Activated CD4-positive, alpha-beta T cell treated with anti-CD3 and anti-CD28 coated beads, Interleukin-2, Interleukin-6, amounts not matched to agents 100 ng/mL and 50 ng/mL, durations not matched to agents 16 hours and 8 hours (primary cell): ENCODE measurements at regions not wholly inside any gene's neighbourhood (a gene's known extent, or its start where the extent isn't known, plus 50 kb on each side); places are given as distances from the start of the nearest gene placed in this dataset.
"Not testable (repeated sequence)": the region's sequence is repeated elsewhere in the genome, so short reads cannot be mapped to it uniquely, and the experiment has no call there.

Experiments
- DNase-seq: peaks from one replicate; pipeline ENCODE4 v3.0.0-alpha.2; 2020

DNA sequence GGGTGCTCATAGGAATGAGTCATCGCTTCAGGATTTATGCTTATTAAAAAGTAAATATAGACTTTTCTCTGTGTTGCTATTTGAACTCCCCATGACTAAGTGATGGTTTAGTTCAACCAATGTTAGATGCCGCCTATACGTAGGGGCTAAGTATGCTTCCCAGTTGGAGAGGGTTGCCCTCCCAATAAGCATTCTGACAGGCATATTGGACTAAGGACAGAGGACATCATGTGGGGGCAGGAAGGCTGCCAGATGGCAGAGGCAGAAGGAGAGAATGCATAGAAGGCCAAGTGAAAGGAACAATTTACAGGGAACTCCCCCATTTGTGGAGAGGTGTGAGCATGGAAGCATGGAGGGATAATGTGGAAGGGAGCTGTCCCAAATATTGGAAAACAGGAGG, 318.4 kb upstream of the OBI1 start:
- DNase-seq, result no peak

GRCh38 chr13:78976696-78977095, 317.7 kb upstream of the OBI1 start:
- no peak for DNase-seq

DNA sequence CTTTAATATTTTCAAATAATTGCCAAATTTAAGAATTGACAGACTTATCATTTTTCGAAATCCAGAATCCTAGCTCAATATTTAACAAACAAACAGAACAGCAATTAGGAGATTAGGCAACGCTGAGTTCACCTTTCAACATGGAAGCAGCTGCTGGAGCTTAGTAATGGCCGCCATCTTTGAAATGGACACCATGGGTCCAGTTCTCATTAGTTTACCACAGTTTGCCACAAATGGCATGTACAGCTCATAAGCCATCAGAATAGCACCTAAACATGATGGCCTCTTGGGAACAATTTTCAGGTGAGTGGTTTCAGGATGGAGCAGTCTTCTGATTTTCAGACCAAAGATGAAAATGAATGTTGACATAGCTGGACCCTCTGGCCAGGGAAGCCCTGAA, 313.6 kb upstream of the OBI1 start:
- DNase-seq, result no peak

- DNase-seq, result no peak
Measured at GRCh38 chr13:78971355-78972025, 312.5 kb upstream of the OBI1 start.

- DNase-seq, result no peak
Measured at GRCh38 chr13:78960881-78961280, 301.9 kb upstream of the OBI1 start.

DNA sequence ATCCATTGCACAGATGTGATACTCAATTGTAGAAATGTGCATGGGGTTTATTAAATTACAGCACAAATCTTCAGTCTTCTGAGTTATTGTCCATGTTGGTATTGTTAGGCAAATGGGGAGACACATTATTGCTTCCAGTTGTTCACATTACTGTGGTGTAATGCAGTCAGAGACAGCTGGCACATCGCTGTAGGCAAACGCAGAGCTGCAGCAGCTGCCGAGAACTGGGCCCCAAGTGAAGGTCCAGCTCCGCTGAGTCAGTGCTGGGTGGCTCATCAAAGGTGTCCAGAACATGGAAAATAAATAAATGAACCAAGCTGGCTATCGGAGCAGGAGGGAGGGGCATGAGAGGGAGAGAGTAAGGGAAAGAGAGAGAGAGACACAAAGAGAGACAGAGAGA, 299.1 kb upstream of the OBI1 start:
- DNase-seq, result no peak

DNA sequence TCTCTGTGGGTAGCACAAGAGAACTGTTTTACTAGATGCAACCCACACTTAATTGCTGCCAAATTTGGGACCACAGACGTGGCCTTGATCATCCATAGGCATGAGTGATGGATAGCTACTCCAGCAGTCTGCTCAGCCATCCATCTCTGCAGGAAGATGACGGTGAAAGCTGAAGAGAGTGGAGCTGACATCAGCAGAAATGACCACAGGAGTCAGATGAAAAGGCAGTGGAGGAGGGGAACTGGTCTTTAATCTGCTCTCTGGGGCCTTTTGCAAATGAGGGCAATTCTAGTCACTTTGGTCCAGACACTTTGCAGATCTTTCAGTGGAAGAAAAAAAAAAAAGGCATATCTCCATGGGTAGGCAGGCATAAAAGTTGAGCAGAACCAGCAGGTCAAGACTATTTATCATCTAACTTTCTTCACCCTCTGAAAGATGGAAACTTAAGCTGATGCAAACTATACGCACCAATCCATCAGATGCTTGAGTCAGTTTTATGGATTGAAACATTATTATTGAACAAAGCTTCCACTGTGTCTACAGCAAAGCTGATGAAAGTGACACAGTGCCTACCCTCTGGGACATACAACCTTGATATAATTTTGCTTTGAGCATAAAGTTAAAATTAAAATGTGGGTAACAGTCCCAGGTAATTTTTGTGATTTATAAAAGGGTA, 281.6 kb upstream of the OBI1 start:
- DNase-seq, result no peak

DNA sequence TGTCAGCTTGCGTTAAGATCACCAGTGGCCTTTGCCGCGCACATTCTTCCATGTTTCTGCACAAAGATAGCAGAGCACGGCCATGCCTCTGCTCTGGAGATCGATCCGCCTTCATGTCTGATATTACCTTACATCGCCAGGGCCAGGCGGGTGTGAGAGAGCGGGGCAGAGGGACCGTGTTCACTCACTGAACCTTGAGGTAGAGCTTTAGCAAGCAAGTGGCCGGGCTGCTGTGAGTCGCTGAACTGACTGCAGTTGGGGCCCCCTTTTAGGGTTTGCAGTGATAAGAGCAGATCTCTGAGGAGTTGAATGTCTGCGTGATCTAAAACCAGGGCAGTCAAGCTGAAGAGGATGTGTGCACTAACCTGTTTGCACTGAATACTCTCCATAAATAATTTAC, 275.4 kb upstream of the OBI1 start:
- DNase-seq, result no peak

- DNase-seq, result no peak
Measured at GRCh38 chr13:78915015-78915414, 256.1 kb upstream of the OBI1 start.

- no peak for DNase-seq
Measured at GRCh38 chr13:78913656-78914055, 254.7 kb upstream of the OBI1 start.

DNA sequence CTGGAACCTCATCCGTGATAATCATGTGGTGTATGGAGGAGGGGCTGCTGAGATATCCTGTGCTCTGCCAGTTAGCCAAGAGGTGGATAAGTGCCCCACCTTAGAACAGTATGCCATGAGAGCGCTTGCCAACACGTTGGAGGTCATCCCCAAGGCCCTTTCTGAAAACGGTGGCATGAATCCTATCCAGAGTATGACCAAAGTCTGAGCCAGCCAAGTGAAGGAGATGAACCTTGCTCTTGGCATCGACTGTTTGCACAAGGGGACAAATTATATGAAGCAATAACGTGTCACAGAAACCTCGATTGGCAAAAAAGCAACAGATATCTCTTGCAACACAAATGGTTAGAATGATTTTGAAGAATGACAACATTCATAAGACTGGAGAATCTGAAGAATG, 251.2 kb upstream of the OBI1 start:
- no peak for DNase-seq

DNA sequence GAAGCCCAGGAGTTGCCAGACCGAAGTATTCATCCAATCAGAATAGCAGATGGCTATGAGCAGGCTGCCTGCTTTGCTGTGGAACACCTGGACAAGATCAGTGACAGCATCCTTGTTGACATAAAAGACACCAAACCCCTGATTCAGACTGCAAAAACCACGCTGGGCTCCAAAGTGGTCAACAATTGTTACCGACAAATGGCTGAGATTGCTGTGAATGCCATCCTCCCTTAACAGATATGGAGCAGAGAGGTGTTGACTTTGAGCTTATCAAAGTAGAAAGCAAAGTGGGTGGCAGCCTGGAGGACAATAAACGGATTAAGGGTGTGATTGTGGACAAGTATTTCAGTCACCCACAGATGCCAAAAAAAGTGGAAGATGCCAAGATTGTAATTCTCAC, 250.3 kb upstream of the OBI1 start:
- no peak for DNase-seq

DNA sequence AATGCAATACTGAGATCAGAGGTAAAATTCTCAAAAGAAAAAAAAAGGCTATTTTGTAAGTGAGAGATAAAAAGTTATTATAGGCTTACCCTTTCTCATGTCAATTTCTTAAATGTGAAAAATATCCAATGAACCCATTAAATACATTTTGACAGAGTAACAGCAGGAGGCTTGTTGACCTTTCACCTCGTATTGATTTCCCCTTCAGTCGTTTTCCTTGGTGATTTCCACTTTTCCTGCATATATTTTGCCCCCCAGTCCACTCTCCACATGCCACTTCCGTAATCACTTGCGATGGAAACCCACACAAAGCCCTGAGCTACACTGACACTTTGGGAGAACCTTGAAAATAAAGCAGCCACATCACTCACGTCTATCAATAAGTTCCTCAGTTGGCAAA, 248.1 kb upstream of the OBI1 start:
- no peak for DNase-seq

- no peak for DNase-seq
Measured at GRCh38 chr13:78897200-78897599, 238.2 kb upstream of the OBI1 start.

- no peak for DNase-seq
Measured at GRCh38 chr13:78884571-78884970, 225.6 kb upstream of the OBI1 start.

DNA sequence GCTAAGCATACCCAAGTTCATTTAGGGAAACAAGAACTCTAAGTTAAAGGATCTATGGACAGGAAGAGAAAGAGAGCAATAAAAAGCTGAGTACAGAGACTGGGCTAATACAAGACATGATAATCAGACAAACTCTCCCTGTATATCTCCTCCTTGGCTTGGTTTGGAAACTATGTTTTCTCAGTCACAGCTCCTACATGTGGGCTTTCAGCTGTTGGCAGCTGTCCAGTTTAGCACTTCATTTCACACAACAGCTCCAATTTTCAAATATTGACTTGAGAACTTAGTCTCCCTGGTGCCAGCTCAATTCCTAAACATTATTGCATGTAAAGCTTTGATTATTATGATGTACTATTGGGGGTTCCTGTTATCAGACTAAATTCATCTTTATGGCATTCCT, 222.8 kb upstream of the OBI1 start:
- no peak for DNase-seq

GRCh38 chr13:78881054-78881453, 222.1 kb upstream of the OBI1 start:
- no peak for DNase-seq

GRCh38 chr13:78876915-78877549, 218.1 kb upstream of the OBI1 start:
- DNase-seq, result no peak

DNA sequence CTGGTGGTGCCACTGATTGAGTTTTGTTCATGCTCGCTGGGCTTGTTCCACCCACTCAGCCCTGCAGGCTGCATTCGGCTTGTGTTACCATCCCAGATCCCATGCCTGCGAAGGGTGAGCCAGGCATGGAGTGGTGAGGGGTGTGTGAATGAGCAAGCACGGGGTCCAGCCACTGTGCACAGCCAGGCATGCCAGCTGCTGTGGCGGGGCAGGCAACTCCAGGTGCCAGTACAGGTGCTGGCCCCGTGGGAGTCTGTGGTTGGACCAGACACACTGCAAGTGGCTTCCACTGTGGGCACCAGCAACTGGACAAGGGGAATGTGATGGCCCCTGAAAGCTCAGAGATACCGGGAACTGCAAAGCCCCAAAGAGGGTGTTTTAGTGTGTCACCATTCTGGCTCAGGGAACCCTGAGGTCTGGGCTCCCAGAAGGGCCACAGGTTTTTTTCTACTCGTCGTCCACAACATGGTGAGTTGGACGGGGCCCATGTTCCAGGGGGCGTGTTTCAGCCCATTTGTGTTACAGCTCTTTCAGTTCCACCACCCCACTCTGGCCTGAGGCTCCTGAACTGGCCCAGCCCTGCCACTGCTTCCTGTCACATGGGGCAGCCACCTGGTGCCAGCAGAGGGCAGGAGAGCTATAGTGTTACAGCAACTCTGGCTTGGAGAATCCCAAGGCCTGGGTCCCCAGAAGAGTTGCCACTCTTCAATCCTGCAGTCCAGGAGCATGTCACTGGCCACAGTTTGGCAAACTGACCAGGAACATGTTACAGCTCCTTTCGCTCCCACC, 217.0 kb upstream of the OBI1 start:
- peak; percentile 10 for DNase-seq

DNA sequence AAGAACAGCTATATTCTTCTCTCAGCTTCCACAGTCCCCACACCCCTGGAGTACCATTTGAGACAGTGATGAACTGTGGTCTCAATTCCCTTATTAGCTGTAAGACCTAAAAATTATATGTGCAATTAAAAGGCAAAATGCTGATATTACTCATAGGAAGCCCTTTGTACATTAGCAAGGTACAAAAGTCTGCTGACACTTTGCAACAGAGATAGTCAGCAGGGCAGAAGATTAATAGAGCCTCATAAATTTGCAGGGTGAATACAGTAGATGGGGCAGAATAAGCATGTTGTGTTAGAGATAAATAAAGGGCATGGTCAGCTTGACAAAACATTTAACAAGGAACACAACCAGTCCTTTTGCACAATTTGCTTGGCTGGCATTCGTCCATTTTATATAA, 210.0 kb upstream of the OBI1 start:
- no peak for DNase-seq

GRCh38 chr13:78867655-78868054, 208.7 kb upstream of the OBI1 start:
- DNase-seq, result no peak

DNA sequence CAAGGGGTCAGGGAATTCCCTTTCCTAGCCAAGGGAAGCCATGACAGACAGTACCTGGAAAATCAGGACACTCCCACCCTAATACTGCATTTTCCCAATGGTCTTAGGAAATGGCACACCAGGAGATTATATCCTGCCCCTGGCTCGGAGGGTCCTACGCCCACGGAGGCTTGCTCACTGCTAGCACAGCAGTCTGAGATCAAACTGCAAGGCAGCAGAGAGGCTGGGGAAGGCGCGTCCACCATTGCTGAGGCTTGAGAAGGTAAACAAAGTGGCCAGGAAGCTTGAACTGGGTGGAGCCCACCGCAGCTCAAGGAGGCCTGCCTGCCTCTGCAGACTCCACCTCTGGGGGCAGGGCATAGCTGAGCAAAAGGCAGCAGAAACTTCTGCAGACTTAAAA, 207.1 kb upstream of the OBI1 start:
- not testable (repeated sequence) for DNase-seq

- no peak for DNase-seq
Measured at GRCh38 chr13:78862446-78862845, 203.5 kb upstream of the OBI1 start.

DNA sequence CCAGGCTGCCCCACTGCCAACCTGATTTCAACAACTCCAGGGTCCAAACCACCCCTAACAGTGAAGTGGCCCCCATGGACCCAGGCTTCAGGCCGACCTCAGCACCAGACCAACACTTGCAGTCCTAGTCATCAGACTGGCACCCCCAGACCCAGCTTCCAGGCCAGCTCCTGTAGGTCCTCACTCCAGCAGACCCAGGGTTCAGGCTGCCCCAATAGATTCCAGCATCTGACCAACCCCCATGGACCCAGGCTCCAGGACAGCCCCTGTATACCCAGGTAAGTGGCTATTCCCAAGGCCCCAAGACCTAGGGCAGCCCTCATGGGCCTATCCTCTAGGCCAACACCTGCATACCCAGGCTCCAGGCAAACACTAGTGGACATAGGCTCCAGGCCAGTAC, 193.8 kb upstream of the OBI1 start:
- DNase-seq, result no peak
